ENCODE measurements at regions not wholly inside any gene's neighbourhood (a gene's known extent, or its start where the extent isn't known, plus 50 kb on each side); places are given as distances from the start of the nearest gene placed in this dataset.

GRCh38 chr6:145368075-145368474 lies 367.2 kb downstream of the EPM2A start:
- DNase-seq, result no peak

- no peak for DNase-seq
Measured at GRCh38 chr6:145370559-145370958, 364.8 kb downstream of the EPM2A start.

DNA sequence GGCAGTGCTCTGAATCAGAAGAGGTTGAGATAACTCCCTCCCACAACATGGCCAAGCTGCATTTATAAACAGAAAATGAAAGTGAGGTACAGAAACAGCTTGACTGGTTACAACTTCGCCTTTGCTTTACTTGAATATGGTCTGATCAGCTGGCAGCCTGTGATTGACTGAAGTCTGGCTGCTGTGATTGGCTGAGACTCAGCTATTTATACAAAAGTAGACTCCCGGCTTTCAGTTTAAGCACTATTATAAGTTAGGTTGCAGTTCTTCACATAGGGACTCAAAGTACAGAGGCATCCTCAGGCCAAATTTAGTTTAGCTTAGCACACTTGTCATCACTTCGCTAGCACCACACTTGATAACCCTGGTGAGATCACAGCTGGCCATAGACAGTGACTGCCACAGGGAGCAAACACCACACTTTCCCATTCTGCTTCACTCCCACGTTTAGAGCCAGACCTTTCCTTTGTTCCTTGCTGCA lies 362.6 kb downstream of the EPM2A start:
- no peak for DNase-seq

DNA sequence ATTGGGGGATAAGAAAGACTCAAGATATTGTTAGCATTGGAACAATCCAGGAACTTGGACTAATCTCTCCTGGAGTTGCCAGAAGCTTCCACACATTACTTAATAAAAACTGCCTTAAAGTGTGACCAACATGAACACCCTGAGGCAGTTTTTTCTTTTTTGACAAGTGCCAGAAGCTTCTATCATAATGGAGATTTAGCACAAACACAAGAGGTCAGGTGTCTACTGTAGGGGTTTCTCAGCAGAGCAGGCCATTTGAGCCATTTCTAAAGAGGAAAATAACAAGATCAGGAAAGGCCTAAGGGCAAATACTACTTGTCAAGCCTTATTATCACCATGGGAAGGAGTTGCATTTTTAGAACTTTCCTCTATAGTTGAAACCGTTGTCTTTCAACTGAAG lies 361.5 kb downstream of the EPM2A start:
- DNase-seq, result no peak

GRCh38 chr6:145374570-145374969 lies 360.8 kb downstream of the EPM2A start:
- no peak for DNase-seq

GRCh38 chr6:145375502-145375901 lies 359.8 kb downstream of the EPM2A start:
- no peak for DNase-seq

- no peak for DNase-seq
Measured at GRCh38 chr6:145380186-145380585, 355.1 kb downstream of the EPM2A start.

DNA sequence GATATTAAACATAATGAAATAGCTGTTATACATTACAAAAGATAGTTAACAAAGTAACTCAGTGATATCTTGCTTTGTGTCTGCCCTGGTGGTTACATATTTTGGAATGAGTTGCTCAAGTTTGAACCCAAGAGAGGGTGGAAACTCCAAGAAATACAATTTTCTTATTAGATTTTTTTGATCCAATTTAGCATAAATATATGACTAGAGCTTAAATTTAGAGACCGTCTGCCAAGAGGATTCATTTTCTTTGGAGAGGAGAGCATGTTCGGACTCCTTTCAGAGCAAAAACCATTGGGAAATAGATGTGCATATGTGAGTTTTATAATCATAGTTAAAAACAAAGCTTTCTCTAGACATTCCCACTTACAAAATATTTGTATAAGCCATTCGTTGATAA lies 353.4 kb downstream of the EPM2A start:
- no peak for DNase-seq

- DNase-seq, result no peak
Measured at GRCh38 chr6:145383428-145383827, 351.9 kb downstream of the EPM2A start.

- DNase-seq, result no peak
Measured at GRCh38 chr6:145384503-145384902, 350.8 kb downstream of the EPM2A start.

DNA sequence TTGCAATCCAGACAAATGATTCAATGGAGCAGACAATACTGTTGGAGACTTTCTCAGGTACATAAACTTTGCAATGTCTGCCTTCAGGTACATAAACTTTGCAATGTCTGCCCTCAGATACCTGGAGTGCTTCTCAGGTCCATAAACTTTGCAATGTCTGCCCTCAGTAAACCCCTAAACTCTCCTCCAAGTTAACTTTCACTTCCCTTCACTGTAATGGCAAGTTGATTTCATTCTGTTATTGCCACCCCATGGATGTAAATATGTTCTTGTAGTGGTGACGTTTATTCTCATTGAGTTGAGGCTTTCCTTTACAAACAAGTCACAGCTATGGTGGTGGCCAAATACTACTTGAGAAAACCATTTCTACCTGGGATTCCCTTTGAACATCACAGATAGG lies 338.8 kb downstream of the EPM2A start:
- no peak for DNase-seq

GRCh38 chr6:145400508-145400907 lies 334.8 kb downstream of the EPM2A start:
- no peak for DNase-seq

- no peak for DNase-seq
Measured at GRCh38 chr6:145405006-145405551, 330.2 kb downstream of the EPM2A start.

GRCh38 chr6:145406783-145407182 lies 328.5 kb downstream of the EPM2A start:
- DNase-seq, result no peak

- DNase-seq, result no peak
Measured at GRCh38 chr6:145415616-145416015, 319.7 kb downstream of the EPM2A start.

- no peak for DNase-seq
Measured at GRCh38 chr6:145420599-145420998, 314.7 kb downstream of the EPM2A start.

- DNase-seq, result no peak
Measured at GRCh38 chr6:145423936-145424335, 311.4 kb downstream of the EPM2A start.

- DNase-seq, result no peak
Measured at GRCh38 chr6:145427232-145427631, 308.1 kb downstream of the EPM2A start.

- DNase-seq, result no peak
Measured at GRCh38 chr6:145428706-145429105, 306.6 kb downstream of the EPM2A start.

GRCh38 chr6:145442110-145442509 lies 293.2 kb downstream of the EPM2A start:
- no peak for DNase-seq

- no peak for DNase-seq
Measured at GRCh38 chr6:145445674-145446073, 289.6 kb downstream of the EPM2A start.

DNA sequence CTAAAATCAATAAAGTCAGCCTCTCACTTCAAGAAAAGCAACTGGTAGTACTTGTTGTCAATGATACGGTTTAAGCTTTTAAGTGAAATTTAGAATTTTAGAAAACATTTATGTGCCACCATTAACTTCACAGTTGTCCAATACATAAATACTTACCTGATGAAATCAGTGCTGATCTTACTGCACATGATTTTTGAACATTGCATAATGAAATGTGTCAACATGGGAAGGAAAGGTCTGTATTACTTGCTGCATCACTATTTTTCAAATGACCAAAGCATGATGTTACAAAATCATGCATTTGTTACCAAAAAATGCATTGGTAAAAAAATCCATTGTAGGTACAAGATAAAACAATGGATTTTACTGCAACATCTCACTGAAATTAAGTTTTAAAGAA lies 284.3 kb downstream of the EPM2A start:
- no peak for DNase-seq

DNA sequence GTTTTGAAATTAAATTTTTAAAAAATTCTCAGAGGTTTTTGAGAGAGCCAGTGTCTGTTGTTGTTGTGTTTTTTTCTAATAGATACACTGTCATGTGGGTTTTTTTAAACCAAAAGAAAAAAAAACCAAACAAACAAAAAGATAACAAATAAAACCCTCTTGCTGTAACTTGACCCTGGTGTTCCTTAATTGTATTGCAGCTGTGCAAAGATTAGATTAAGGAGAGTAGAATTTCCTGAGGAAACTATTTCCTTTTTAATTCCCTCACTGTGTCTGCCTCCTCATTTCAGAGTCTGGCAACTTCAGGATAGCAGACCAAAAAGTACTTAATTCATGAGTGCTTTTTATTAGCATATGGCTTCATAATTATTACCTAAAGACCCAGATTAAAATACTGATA lies 281.9 kb downstream of the EPM2A start:
- DNase-seq, result no peak

GRCh38 chr6:145454006-145454405 lies 281.3 kb downstream of the EPM2A start:
- no peak for DNase-seq

- no peak for DNase-seq
Measured at GRCh38 chr6:145457556-145457955, 277.8 kb downstream of the EPM2A start.

- DNase-seq, result no peak
Measured at GRCh38 chr6:145468534-145468933, 266.8 kb downstream of the EPM2A start.
